Activated CD8-positive, alpha-beta T cell treated with anti-CD3 and anti-CD28 coated beads, Interleukin-2, amount 10 ng/mL, durations not matched to agents 7 days and 5 days (primary cell): ENCODE measurements at regions not wholly inside any gene's neighbourhood (a gene's known extent, or its start where the extent isn't known, plus 50 kb on each side); places are given as distances from the start of the nearest gene placed in this dataset. TPM values are rescaled to one million over a fixed set of nuclear protein-coding genes. Genes with fewer than 3 reads are reported as not detected.

Source experiments
- microRNA-seq: library from miRNA; unstranded; fragments of <30 nt; microRNA quantifications from one replicate; pipeline ENCODE4 v1.2.0, GENCODE V29; 2022

Small RNAs in the stretch of these regions (microRNA-seq; reads per million reads assigned to microRNA genes)
- not detected for gene MIR6072
